HepG2 (cell line): ENCODE measurements at regions not wholly inside any gene's neighbourhood (a gene's known extent, or its start where the extent isn't known, plus 50 kb on each side); places are given as distances from the start of the nearest gene placed in this dataset.

Source experiments
- ATAC-seq: fragments of 200-7000 bp; cut with Tn5 transposase; 3 replicates; pipeline ENCODE4 v1.9.1; 2020; ENCODE audit warnings: mild to moderate bottlenecking, moderate library complexity
- BruUV-seq: library from RNA; stranded (reverse); fragments of 400-500 nt; replicated peaks from 2 replicates; lab custom pipeline; 2021; lab: Mats Ljungman, UMichigan
- CTCF ChIA-PET: fragments of 300-600 bp; formaldehyde crosslinking; extraction: SDS; loops from one replicate; lab custom pipeline; 2021; ENCODE audit warnings: low total read pairs, inconsistent platforms, low intra/inter-chr PET ratio; lab: Yijun Ruan, JAX
- POLR2A ChIA-PET: fragments of 350-600 bp; sonication (Branson Sonifier 250); formaldehyde crosslinking; loops from one replicate; lab custom pipeline; 2020; ENCODE audit warnings: antibody characterized with exemption, inconsistent platforms; lab: Yijun Ruan, JAX
- DNase-seq: peaks from one replicate; pipeline ENCODE4 v3.0.0-alpha.2; 2015; ENCODE audit warnings: low spot score
- FAIRE-seq: peaks from 3 replicates; lab custom pipeline; 2011; peaks lifted over from hg19 to GRCh38; lab: Jason Lieb, UNC
- H2AFZ ChIP-seq: one replicate; pipeline ENCODE4 v1.6.1; 2011; ENCODE audit warnings: low read length, inconsistent platforms
- H3K27ac ChIP-seq: fragments of 300-600 bp; 3 replicates; pipeline ENCODE4 v1.8.0; 2011; ENCODE audit warnings: mixed run types, mild to moderate bottlenecking, mixed read lengths, low read length, inconsistent platforms; ENCODE audit not compliant: insufficient read depth; ENCODE audit errors: extremely low read length
- H3K27me3 ChIP-seq, 2 experiments: fragments of 200-600 bp in 1 of 2; 2 replicates in 1 of 2; 3 replicates in 1 of 2; pipeline versions ENCODE4 v1.6.0 to v1.8.0; 2011; ENCODE audit warnings: low read length in 2 of 2, mild to moderate bottlenecking in 2 of 2, moderate library complexity in 2 of 2, inconsistent platforms in 1 of 2; ENCODE audit not compliant: insufficient read depth in 2 of 2, control insufficient read depth in 1 of 2
- H3K36me3 ChIP-seq, 2 experiments: fragments of 200-600 bp in 1 of 2; replicated peaks in 1 of 2; 2 replicates in 1 of 2; 3 replicates in 1 of 2; pipeline versions ENCODE4 v1.5.1 to v1.8.0; 2011; ENCODE audit warnings: low read length in 2 of 2, inconsistent platforms in 1 of 2; ENCODE audit not compliant: insufficient read depth in 2 of 2, control insufficient read depth in 1 of 2
- H3K4me1 ChIP-seq: 2 replicates; pipeline ENCODE4 v1.5.1; 2012; ENCODE audit warnings: low read length, inconsistent platforms; ENCODE audit not compliant: insufficient read depth
- H3K4me2 ChIP-seq: 2 replicates; pipeline ENCODE4 v1.6.0; 2011; ENCODE audit warnings: low read depth, low read length, inconsistent platforms
- H3K4me3 ChIP-seq, 3 experiments: fragments of 200-600 bp in 1 of 3; sonication (generic), shearing (Covaris generic) in 1 of 3; replicated peaks in 1 of 3; 2 replicates each; pipeline ENCODE4 v1.5.1; 2011 to 2016; ENCODE audit warnings: low read length in 3 of 3, inconsistent platforms in 2 of 3, low read depth in 2 of 3, mild to moderate bottlenecking in 2 of 3, control low read depth in 1 of 3, mixed read lengths in 1 of 3; ENCODE audit not compliant: insufficient read depth in 1 of 3
- H3K79me2 ChIP-seq: one replicate; pipeline ENCODE4 v1.6.1; 2011; ENCODE audit warnings: low read length, inconsistent platforms; ENCODE audit not compliant: insufficient read depth
- H3K9ac ChIP-seq: 2 replicates; pipeline ENCODE4 v1.6.0; 2011; ENCODE audit warnings: mild to moderate bottlenecking, low read depth, low read length, inconsistent platforms; ENCODE audit not compliant: insufficient read depth
- H3K9me3 ChIP-seq: 2 replicates; pipeline ENCODE4 v1.5.1; 2012; ENCODE audit warnings: mild to moderate bottlenecking, low read length
- H4K20me1 ChIP-seq: 2 replicates; pipeline ENCODE4 v1.6.0; 2011; ENCODE audit warnings: inconsistent platforms, mild to moderate bottlenecking, low read length, moderate library complexity; ENCODE audit not compliant: insufficient read depth
- ZNF503 ChIP-seq: sonication (generic); formaldehyde crosslinking; IDR thresholded peaks from 2 replicates; pipeline ENCODE4 v1.4.0; 2020; ENCODE audit warnings: missing genetic modification reagents
- ZNF687 ChIP-seq: sonication (generic); formaldehyde crosslinking; IDR thresholded peaks from 2 replicates; pipeline ENCODE4 v1.5.1; 2020; ENCODE audit warnings: mild to moderate bottlenecking, missing genetic modification reagents, moderate library complexity
- WGBS: methylation state at CpG from one replicate; pipeline ENCODE4 v1.1.6; 2017; ENCODE audit warnings: low lambda C conversion rate; 5-methylcytosine and 5-hydroxymethylcytosine counted together
- in situ Hi-C: cut with HindIII; loops from 2 replicates; pipeline ENCODE4 v1.10.0; 2017; ENCODE audit warnings: low pct_unique_long_range_greater_than_20kb; ENCODE audit not compliant: extremely low pct_ligation_motif_present
- intact Hi-C: fragments of 100-400 bp; cut with micrococcal nuclease; formaldehyde crosslinking; loops from one replicate; pipeline ENCODE4 v1.10.0; 2022; ENCODE audit not compliant: unreplicated experiment

- no peak overlapping the region for H3K27ac ChIP-seq
- CTCF ChIA-PET: no interaction called here
- H3K4me2 ChIP-seq: no peak overlapping the region
- peaks cover 69% of the 10 kb centered on the region for H3K9me3 ChIP-seq
- no peak overlapping the region for H3K9ac ChIP-seq
- H3K27me3 ChIP-seq: no peaks in the 10 kb centered on the region
- intact Hi-C loops: no loop called here
- TF ChIP-seq ZNF687 (CRISPR knock-in tag): no peak
- TF ChIP-seq ZNF503 (CRISPR knock-in tag): no peak
- no peaks in the 10 kb centered on the region for H3K4me1 ChIP-seq
- ATAC-seq (no peak), DNase-seq (no peak), FAIRE-seq (no peak)
- WGBS: 0% methylated on average over 1 of the region's 1 CpG
- no peak overlapping the region for H2AFZ ChIP-seq
- in situ Hi-C loops: no loop called here
- H3K4me3 ChIP-seq: no peak overlapping the region
- H4K20me1 ChIP-seq: no peaks in the 10 kb centered on the region
- H3K79me2 ChIP-seq: no peaks in the 10 kb centered on the region
- POLR2A ChIA-PET: no interaction called here
- BruUV-seq: no TSS peak
- H3K36me3 ChIP-seq: no peaks in the 10 kb centered on the region
These were observed 476.4 kb upstream of the SLC10A2 start for GRCh38 chr13:103542648-103543047.
